GM12873 (cell line): ENCODE measurements at regions not wholly inside any gene's neighbourhood (a gene's known extent, or its start where the extent isn't known, plus 50 kb on each side); places are given as distances from the start of the nearest gene placed in this dataset.

Experiments used
- TF ChIP-seq, protein P1 (sequence below): IDR thresholded peaks from 2 replicates; pipeline ENCODE4 v1.5.1; 2012; ENCODE audit warnings: low read depth, mild to moderate bottlenecking, moderate library complexity, low read length, control low read depth; ENCODE audit not compliant: insufficient read depth; ENCODE audit errors: missing control alignments

DNA sequence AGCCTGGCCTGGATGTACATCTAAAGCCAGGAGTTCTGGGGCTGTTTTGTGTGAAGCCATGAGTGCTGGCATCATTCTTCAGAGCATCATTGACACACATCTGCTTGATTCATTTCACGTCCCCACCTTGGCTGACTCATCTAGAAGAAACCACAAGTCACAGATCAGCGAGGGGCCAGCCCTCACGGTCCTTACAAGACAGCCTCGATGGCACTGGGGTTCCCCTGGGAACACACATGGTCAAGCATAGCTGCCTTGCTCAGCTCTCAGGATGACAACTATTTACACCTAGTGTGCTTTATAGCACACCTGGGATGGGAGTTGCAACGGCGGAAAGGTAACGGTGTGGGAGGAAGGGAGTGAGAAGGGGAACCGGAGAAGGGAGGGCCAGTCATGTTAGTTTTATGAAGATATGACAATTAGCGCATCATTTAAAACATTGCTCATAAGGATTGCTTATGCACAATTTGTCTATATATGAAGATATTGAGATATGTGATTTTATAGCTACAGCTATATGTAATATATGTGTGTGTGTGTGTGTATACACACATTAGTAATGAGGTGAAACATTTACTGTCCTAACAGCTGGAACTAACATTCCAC, 227.1 kb downstream of the RPLP1 start:
- TF ChIP-seq, protein P1, sequence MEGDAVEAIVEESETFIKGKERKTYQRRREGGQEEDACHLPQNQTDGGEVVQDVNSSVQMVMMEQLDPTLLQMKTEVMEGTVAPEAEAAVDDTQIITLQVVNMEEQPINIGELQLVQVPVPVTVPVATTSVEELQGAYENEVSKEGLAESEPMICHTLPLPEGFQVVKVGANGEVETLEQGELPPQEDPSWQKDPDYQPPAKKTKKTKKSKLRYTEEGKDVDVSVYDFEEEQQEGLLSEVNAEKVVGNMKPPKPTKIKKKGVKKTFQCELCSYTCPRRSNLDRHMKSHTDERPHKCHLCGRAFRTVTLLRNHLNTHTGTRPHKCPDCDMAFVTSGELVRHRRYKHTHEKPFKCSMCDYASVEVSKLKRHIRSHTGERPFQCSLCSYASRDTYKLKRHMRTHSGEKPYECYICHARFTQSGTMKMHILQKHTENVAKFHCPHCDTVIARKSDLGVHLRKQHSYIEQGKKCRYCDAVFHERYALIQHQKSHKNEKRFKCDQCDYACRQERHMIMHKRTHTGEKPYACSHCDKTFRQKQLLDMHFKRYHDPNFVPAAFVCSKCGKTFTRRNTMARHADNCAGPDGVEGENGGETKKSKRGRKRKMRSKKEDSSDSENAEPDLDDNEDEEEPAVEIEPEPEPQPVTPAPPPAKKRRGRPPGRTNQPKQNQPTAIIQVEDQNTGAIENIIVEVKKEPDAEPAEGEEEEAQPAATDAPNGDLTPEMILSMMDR, result no peak

DNA sequence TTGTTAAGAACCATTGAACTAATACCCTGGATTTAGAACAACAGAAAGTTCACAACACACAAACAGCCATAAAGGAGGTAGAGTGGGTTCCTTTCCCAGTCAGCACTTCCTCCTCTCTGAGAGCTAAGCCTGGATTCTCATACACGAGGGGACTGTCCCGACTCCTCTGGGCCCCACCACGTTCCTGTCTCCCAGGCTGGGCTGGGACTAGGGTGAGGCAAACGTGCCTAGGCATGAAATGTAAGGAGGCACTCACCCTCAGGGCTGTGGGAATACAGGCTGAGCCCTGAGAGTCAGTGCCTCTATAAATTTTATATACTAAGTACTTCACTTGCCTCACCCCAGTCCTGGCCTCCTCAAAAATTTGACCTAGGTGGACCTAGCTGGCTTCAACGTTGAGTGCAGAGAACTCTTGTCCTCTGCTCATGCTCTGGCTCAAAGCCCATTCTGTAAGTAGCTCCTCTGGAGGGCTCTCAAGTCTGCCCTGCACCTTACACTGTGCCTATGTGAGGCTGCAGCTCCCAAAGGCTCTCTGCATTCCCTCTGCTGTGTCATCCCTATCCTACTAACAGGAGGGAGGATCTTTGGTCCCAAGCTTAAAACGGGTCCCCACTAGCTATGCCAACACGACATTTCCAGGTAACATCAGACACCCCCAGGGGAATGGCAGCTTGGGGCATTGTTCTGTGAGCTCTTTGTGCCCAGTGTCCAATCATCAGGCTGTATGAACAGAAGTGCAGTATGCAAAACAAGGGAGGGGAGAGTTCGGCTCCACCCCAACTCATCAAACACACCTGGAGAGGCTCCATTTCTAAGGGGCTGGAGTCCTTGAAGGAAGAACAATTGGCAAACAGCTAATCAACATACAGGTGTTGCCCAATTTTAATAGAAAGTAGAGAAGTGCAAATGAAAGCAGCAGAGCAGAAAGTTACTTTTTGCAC, 233.2 kb downstream of the RPLP1 start:
- TF ChIP-seq, protein P1, result no peak

DNA sequence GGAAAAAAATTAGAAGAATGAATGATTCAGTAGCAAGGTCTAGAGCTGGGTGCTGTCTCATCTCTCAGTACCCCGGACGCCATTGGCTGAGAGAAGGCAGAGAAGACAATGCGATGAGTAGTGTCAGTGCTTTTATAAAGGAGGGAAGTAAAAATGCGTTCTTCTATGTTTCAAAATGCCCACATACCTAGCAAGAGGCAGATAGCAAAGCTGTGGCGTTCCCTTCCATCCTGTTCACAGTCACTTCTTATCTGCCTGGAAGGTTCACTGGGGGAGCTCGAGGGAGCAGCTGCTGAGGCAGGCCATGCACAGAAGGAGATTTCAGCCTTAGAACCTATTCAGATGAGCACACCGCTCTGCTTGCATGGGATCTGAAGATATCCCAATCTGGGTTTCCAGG, 234.0 kb downstream of the RPLP1 start:
- TF ChIP-seq, protein P1, result no peak

DNA sequence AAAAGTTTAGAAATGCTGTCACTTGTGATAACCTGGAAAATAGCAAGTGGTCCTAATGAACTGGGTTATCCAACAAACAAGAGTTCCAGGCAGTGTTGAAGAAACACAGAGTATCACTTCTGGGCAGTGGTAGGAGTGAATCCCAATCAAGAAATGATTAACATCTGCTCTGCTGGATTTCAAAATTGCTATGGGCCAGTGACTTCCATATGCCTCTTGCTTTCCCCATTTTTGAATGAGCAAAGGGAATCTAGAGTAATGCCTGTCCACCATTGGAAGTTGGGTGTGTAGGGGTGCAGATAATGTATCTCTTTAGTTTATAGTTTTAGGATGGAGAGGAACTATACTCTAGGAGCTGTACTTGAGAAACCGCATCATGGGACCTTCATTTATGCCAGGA, 236.5 kb downstream of the RPLP1 start:
- TF ChIP-seq, protein P1, result no peak

DNA sequence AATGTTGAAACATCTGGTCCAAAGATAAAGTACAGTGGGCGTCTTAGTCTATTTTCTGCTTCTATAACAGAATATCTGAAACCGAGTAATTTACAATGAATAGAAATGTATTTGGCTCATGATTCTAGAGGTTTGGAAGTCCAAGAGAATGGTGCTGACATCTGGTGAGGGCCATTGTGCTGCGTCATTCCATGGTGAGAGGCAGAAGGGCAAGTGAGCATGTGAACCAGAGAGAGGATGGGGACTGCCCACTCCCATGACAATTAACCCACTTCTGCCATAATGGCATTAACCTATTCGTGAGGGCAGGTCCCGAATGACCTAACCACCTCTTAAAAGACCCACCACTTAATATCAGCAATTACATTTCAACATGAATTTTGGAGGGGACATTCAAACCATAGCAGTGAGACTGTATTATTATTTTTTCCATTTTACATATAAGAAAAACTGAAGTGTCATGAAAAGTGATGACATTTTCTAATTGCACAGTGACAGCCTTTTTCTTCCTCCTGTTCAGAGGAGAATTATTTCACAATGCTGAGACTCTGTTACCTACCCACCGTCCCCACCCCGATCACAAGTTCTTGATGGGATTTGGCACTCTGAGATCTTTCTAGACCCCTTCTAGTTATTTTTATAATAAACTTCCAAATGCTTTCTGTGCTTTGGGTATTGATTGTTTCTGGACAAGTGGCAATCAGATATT, 238.8 kb downstream of the RPLP1 start:
- TF ChIP-seq, protein P1, result no peak

DNA sequence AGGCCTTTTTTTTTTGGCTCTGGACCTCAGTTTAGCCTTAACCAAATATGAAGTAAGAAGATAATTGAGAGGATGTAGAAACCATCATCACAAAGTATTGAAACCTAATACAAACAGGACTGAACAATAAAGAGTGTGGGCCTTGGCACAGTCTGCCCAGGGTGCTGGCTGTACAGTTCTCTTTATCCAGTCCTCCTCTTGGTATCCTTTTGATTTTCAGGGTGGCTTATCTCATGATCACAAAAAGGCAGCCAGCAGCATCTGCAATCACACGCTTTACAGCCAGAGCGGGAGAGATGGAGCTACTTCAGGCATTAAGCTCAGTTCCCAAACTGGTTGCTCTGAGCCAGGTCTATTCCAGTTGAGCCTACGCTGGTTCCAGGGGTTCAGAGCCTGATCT, 239.7 kb downstream of the RPLP1 start:
- TF ChIP-seq, protein P1, result no peak

DNA sequence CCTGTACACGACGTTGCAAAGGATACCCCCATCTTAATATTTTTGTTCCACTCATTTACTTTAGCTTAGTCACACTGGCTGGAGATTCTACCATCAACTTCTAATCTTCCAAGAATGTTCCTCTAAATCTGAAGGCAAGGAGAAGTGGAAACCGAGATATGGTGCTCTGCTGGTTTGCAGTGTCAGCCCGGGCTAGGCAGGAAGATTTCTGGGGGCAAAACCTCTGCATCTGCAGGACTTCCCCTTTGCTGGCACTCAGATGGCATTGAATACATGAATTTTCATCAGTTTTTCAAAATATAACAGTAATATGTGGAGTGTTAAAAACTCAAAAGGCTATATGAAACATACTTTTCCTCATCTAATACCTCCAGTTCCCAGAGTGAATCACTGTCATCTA, 240.4 kb downstream of the RPLP1 start:
- TF ChIP-seq, protein P1, result no peak
